Anterior cingulate cortex (tissue), 58 donors: ENCODE measurements at regions not wholly inside any gene's neighbourhood (a gene's known extent, or its start where the extent isn't known, plus 50 kb on each side); places are given as distances from the start of the nearest gene placed in this dataset.

Experiments
- DNase-seq, 58 donors: peaks; one replicate each; lab custom pipeline; 2025; lab: John Stamatoyannopoulos, UW

GRCh38 chr17:62121025-62121730, 56.1 kb upstream of the MED13 start:
- DNase-seq = no peak

GRCh38 chr17:62119373-62119772, 54.3 kb upstream of the MED13 start:
- DNase-seq = no peak
